HG02571 (cell line): ENCODE measurements at regions not wholly inside any gene's neighbourhood (a gene's known extent, or its start where the extent isn't known, plus 50 kb on each side); places are given as distances from the start of the nearest gene placed in this dataset.

ENCODE experiments used
- ATAC-seq: cut with Tn5 transposase; IDR thresholded peaks from one replicate; pipeline ENCODE4 v1.9.1; 2021; ENCODE audit warnings: mild to moderate bottlenecking, moderate library complexity; ENCODE audit not compliant: unreplicated experiment

DNA sequence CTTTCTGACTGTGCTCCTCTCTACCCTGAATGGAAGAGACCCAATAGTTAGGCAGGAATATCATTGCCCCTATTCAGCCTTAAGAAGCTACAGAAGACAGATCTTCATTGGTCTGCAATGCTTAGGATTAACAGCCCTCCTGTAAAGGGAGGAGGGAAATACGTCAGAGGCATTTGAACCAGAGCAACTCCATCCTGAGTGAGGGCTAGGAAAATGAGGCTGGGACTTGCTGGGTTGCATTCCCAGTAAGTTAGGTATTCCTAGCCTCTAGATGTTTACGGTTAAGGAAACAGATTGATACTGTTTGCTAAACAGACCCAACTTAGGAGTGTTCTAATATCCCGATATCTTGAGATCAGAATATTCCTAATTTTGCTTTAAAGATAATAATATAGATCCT, 63.5 kb downstream of the PCDH18 start:
- ATAC-seq, result no peak

- ATAC-seq, result no peak
Measured at GRCh38 chr4:137467537-137467936, 64.8 kb downstream of the PCDH18 start.

GRCh38 chr4:137463377-137464003, 68.8 kb downstream of the PCDH18 start:
- no peak for ATAC-seq

- ATAC-seq, result no peak
Measured at GRCh38 chr4:137455647-137456321, 76.5 kb downstream of the PCDH18 start.

GRCh38 chr4:137454767-137455166, 77.5 kb downstream of the PCDH18 start:
- ATAC-seq, result no peak

- ATAC-seq, result no peak
Measured at GRCh38 chr4:137452799-137453198, 79.5 kb downstream of the PCDH18 start.

DNA sequence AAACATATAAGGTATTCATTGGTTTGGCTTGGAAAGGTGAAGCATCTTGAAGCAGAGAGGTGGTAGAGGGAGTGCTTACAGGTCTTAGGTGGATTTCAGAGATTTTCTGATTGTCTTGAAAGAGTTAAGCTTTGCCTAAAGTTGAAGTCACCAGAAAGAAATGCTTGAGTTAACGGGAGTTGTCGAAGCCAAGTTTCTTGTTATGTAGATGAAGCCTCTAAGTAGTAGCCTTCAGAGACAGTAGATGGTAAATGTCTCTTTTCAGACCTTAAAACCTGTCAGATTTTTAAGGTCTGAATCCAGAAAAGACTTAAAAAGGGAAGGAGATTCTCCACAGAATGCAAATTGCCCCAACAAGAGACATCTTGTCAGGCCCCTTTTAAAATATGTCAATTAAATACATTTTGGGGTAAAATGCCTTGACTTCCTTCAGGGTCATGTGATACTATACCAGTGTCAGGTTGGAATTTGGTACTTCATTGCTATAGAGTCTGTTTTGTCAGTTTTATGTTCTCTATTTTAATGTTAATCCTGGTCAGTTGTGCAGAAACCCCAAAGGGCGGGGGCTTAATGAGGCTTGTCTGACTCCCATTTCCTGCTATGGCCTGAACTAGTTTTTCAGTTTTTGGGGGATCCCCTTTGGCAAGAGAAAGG, 81.0 kb downstream of the PCDH18 start:
- ATAC-seq, result no peak

GRCh38 chr4:137448402-137448801, 83.9 kb downstream of the PCDH18 start:
- no peak for ATAC-seq

- ATAC-seq, result no peak
Measured at GRCh38 chr4:137446071-137446470, 86.2 kb downstream of the PCDH18 start.

DNA sequence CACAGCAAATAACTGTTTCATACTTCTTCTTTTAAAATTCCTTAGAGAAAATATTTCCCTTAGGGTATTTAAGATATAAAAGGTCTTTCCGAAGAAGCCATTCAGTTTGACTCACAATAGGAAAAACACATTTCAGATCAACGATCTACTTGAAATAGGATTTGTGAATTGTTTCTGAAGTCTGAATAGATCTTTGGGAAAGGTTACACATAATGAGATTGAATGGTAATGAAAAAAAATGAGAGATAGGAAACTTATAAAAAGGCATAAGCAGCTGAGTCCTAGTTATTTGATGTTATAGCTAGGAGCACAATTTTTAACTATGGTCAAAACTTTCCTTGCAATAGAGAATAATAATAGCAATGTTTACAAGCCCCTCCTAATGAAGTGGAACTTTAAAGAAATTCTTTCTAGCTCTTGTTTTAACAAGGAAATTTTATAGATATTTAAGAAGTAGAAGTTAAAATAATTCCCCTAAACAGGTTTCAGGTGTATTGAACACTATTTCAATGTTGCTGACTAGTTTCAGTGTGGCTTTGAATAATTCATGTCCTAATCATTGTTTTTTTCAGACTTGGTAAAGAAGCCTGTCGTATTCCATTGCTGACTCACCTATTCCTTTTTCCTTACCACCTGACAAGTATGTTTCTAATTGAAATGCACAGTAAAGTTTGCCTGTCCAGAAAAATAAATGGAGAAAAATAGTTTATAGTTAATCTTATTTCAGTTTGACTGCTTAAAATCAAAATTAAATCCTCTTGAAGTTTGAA, 89.1 kb downstream of the PCDH18 start:
- no peak for ATAC-seq

- ATAC-seq, result no peak
Measured at GRCh38 chr4:137432446-137433311, 99.6 kb downstream of the PCDH18 start.

- no peak for ATAC-seq
Measured at GRCh38 chr4:137430171-137430570, 102.1 kb downstream of the PCDH18 start.

- ATAC-seq, result no peak
Measured at GRCh38 chr4:137427411-137427810, 104.9 kb downstream of the PCDH18 start.

DNA sequence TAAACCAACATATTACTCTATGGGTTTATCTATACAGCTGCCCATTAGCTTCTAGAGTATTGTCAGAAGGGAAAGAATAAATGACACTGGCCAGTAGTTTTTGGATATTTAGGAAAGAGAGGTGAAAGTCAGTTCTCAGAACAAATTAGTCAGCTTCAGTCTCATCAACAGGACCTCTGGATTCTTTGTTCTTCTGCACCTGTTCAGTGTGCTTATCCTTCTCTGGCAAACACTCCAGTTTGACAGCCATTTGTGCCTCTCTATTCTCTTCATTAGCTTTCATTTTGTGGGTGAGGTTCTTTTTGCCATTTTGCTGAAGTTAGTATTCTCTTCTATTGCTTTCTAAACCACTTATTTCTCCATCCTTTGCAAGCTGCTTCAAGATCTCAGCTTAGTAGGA, 107.0 kb downstream of the PCDH18 start:
- no peak for ATAC-seq

GRCh38 chr4:137422666-137423065, 109.6 kb downstream of the PCDH18 start:
- ATAC-seq, result no peak

DNA sequence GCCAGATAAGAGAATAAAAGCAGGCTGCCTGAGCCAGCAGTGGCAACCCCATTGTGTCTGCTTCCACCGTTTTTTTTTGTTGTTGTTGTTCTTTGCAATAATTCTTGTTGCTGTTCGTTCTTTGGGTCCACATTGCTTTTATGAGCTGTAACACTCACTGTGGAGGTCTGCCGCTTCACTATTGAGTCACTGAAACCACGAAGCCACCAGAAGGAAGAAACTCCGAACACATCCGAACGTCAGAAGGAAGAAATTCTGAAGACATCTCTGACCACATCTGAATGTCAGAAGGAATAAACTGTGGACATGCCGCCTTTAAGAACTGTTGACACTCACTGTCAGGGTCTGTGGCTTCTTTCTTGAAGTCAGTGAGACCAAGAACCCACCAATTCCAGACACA, 110.5 kb downstream of the PCDH18 start:
- ATAC-seq, result no peak

- ATAC-seq, result no peak
Measured at GRCh38 chr4:137420901-137421396, 111.3 kb downstream of the PCDH18 start.

GRCh38 chr4:137417676-137418075, 114.6 kb downstream of the PCDH18 start:
- ATAC-seq, result no peak

GRCh38 chr4:137414802-137415201, 117.5 kb downstream of the PCDH18 start:
- ATAC-seq, result no peak

DNA sequence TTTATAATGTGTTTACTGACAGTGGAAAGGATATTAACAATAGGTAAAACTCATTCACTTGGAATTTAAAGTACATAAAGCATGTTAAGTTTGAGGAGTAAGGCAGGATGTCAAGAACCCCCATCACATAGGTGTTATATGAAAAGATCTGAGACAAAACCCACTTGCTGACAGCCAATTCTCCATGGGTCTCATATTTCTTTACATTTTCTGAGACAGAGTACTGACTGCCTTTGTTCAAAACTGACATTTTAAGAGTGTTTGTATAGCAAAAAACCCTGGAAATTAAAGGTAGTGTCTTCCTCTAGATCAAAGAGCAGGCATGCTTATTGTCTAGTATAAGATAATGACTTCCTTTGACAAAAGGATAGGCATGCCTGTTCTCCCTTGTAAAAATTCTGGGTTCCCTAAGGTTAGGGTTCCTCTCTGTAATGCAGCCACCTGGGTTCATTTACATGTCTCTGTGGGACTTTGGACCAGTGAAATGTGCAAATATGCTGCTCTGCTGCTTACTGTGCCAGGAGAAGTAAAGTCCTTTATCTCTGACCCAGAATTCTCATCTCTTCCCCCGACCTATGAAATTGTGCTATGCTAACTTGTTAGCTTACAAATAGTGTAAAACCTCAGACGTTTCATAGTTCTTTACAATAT, 123.6 kb downstream of the PCDH18 start:
- ATAC-seq, result no peak
